ENCODE measurements at regions not wholly inside any gene's neighbourhood (a gene's known extent, or its start where the extent isn't known, plus 50 kb on each side); places are given as distances from the start of the nearest gene placed in this dataset.

DNA sequence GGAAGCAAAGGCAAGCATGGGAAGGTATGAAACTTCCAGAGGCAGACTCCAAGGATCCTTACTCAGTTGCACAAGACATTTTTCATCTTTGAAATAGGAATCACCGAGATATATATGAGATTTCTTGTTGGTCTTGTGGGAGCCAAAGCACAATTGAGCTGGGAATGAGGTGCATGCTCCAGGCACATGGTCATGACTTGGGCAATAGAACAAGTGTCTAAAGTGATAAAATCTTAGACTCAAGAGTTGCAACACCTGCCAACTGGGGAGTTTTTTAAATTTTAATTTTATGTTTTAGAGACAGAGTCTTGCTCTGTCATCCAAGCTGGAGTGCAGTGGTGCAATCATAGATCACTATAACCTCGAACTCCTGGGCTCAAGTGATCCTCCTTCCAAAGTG lies 169.5 kb upstream of the ADCY1 start:
- no peak for TF ChIP-seq EZH2phosphoT487 (IDR thresholded peaks at IDR 0.05; ENCODE audit: borderline replicate concordance, low read depth, low read length)
- no peak for TF ChIP-seq CTCF (conservative IDR thresholded peaks at IDR 0.05; ENCODE audit: low read length)
- H4K20me1 ChIP-seq (ENCODE audit: insufficient read depth, low read length), result no peaks in the 10 kb centered on the region
- no peak overlapping the region for H3K4me2 ChIP-seq (ENCODE audit: low read length)
- H3K9me2 ChIP-seq (ENCODE audit: insufficient read depth, low read length), result no peaks in the 10 kb centered on the region
- H3K4me3 ChIP-seq (ENCODE audit: low read depth, low read length, poor library complexity, severe bottlenecking), result no peak overlapping the region
- intact Hi-C loops (cut with micrococcal nuclease; ENCODE audit: unreplicated experiment), result no loop called here
- POLR2A ChIA-PET, result no interaction called here
- CTCF ChIA-PET (ENCODE audit: unreplicated experiment), result no interaction called here
- H3K27ac ChIP-seq (ENCODE audit: low read depth, low read length, poor library complexity, severe bottlenecking), result no peak overlapping the region
- no peaks in the 10 kb centered on the region for H3K4me1 ChIP-seq (ENCODE audit: insufficient read depth, low read length, poor library complexity, severe bottlenecking)
- no peak for DNase-seq (ENCODE audit: low spot score)
- no peak overlapping the region for H2AFZ ChIP-seq (ENCODE audit: low read length)
- H3K79me2 ChIP-seq (ENCODE audit: insufficient read depth, low read depth, low read length), result no peaks in the 10 kb centered on the region
- BruUV-seq (replicated peaks), result no TSS peak
- H3K36me3 ChIP-seq (ENCODE audit: insufficient read depth, low read length), result no peaks in the 10 kb centered on the region
- H3K9me3 ChIP-seq (ENCODE audit: low read length), result no peaks in the 10 kb centered on the region

GRCh38 chr7:45407730-45408408 lies 166.3 kb upstream of the ADCY1 start:
- Histone ChIP-seq H3K4me3 (ENCODE audit: low read depth, low read length, poor library complexity, severe bottlenecking) (no peak overlapping the region), H3K79me2 (ENCODE audit: insufficient read depth, low read depth, low read length) (no peaks in the 10 kb centered on the region), H3K27ac (ENCODE audit: low read depth, low read length, poor library complexity, severe bottlenecking) (no peak overlapping the region), H3K36me3 (ENCODE audit: insufficient read depth, low read length) (no peaks in the 10 kb centered on the region), H3K9me3 (ENCODE audit: low read length) (no peaks in the 10 kb centered on the region), H4K20me1 (ENCODE audit: insufficient read depth, low read length) (no peaks in the 10 kb centered on the region), H3K4me1 (ENCODE audit: insufficient read depth, low read length, poor library complexity, severe bottlenecking) (no peaks in the 10 kb centered on the region), H3K9me2 (ENCODE audit: insufficient read depth, low read length) (no peaks in the 10 kb centered on the region), H2AFZ (ENCODE audit: low read length) (no peak overlapping the region), H3K4me2 (ENCODE audit: low read length) (no peak overlapping the region)
- ChIA-PET CTCF (ENCODE audit: unreplicated experiment) (no interaction called here), POLR2A (no interaction called here)
- TF ChIP-seq CTCF (conservative IDR thresholded peaks at IDR 0.05; ENCODE audit: low read length) (no peak), EZH2phosphoT487 (IDR thresholded peaks at IDR 0.05; ENCODE audit: borderline replicate concordance, low read depth, low read length) (no peak)
- no TSS peak for BruUV-seq (replicated peaks)
- intact Hi-C loops (cut with micrococcal nuclease; ENCODE audit: unreplicated experiment), result no loop called here
- no peak for DNase-seq (ENCODE audit: low spot score)

- intact Hi-C loops (cut with micrococcal nuclease; ENCODE audit: unreplicated experiment), result no loop called here
- Histone ChIP-seq H2AFZ (ENCODE audit: low read length) (no peak overlapping the region), H3K9me3 (ENCODE audit: low read length) (no peaks in the 10 kb centered on the region), H3K4me3 (ENCODE audit: low read depth, low read length, poor library complexity, severe bottlenecking) (no peak overlapping the region), H3K27ac (ENCODE audit: low read depth, low read length, poor library complexity, severe bottlenecking) (no peak overlapping the region), H4K20me1 (ENCODE audit: insufficient read depth, low read length) (no peaks in the 10 kb centered on the region), H3K36me3 (ENCODE audit: insufficient read depth, low read length) (no peaks in the 10 kb centered on the region), H3K79me2 (ENCODE audit: insufficient read depth, low read depth, low read length) (no peaks in the 10 kb centered on the region), H3K9me2 (ENCODE audit: insufficient read depth, low read length) (no peaks in the 10 kb centered on the region), H3K4me1 (ENCODE audit: insufficient read depth, low read length, poor library complexity, severe bottlenecking) (no peaks in the 10 kb centered on the region), H3K4me2 (ENCODE audit: low read length) (no peak overlapping the region)
- POLR2A ChIA-PET, result no interaction called here
- no peak for TF ChIP-seq EZH2phosphoT487 (IDR thresholded peaks at IDR 0.05; ENCODE audit: borderline replicate concordance, low read depth, low read length)
- CTCF ChIA-PET (ENCODE audit: unreplicated experiment), result no interaction called here
- no TSS peak for BruUV-seq (replicated peaks)
- DNase-seq (ENCODE audit: low spot score), result no peak
These were observed 165.8 kb upstream of the ADCY1 start for GRCh38 chr7:45408409-45408737.
